ENCODE measurements at regions not wholly inside any gene's neighbourhood (a gene's known extent, or its start where the extent isn't known, plus 50 kb on each side); places are given as distances from the start of the nearest gene placed in this dataset.

DNA sequence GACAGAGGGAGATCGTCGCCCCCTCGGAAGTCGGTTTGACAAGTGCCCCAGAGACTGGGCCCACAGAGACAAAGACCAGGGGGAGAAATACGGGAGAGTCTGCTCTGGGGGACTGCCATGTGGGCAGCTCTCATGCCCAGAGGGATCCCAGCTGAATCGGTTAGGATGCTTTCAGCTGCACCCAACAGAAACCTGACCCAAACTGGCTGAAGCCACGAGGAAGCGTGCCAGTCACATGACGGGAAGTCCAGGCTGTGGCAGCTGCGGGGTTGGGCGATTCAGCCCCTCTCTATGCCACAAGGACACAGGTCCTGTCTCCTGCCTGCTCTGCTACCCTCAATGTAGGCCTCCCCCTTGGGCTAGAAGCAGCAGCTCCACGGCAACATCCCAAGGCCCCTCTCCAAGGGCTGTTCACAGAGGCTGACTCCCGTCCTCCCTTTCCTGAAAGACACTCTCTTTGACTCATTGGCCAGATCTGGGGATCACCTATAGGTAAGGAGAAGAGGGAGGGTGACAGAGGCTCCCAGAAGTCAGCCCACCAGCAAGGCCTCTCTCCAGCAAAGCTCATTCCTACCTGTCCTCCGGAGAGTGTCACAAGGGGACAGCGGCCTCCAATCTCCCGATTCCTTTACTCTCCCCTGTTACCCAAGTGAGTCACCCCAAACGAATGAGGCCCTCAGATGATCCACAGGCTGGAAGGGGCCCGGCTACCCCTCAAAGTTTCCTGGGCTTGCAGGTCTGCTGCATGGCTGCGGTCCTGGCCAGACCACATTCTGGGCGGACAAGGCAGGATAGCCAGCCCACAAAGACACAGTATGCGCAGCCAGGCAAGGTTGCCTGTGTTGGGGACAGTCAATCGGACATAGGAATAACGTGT, 75.8 kb downstream of the RBFOX3 start:
- Histone ChIP-seq H3K79me2 (ENCODE audit: insufficient read depth, low read length) (no peaks in the 10 kb centered on the region), H3K9ac (ENCODE audit: insufficient read depth, low read depth, low read length) (no peak overlapping the region), H3K4me2 (ENCODE audit: low read depth, low read length) (no peak overlapping the region), H2AFZ (ENCODE audit: low read length) (no peak overlapping the region), H3K27me3 (ENCODE audit: control insufficient read depth in 1 of 2, insufficient read depth in 2 of 2, low read length in 2 of 2) (peaks cover 35 to 91% of the 10 kb centered on the region in 2 experiments), H3K27ac (ENCODE audit: extremely low read length, insufficient read depth, low read length) (no peak overlapping the region), H4K20me1 (ENCODE audit: insufficient read depth, low read length) (no peaks in the 10 kb centered on the region; the same call in 1 of the 2 replicates), H3K4me1 (ENCODE audit: insufficient read depth, low read length) (no peaks in the 10 kb centered on the region), H3K36me3 (replicated peaks in 1 of 2; ENCODE audit: control insufficient read depth in 1 of 2, insufficient read depth in 2 of 2, low read length in 2 of 2) (no peaks in the 10 kb centered on the region), H3K9me3 (ENCODE audit: low read length) (no peaks in the 10 kb centered on the region), H3K4me3 (replicated peaks in 1 of 3; ENCODE audit: insufficient read depth in 1 of 3, low read depth in 2 of 3, low read length in 3 of 3) (no peak overlapping the region)
- CTCF ChIA-PET (ENCODE audit: low intra/inter-chr PET ratio, low total read pairs): no interaction called here
- DNase-seq (ENCODE audit: low spot score) (no peak), FAIRE-seq (no peak), ATAC-seq (no peak; the same call in 2 of the 3 replicates)
- no TSS peak for BruUV-seq (replicated peaks)
- 33% methylated on average over 14 of the region's 23 CpGs for WGBS (ENCODE audit: low lambda C conversion rate)
- intact Hi-C loops (cut with micrococcal nuclease; ENCODE audit: unreplicated experiment): no loop called here
- in situ Hi-C loops (cut with HindIII; ENCODE audit: extremely low pct_ligation_motif_present, low pct_unique_long_range_greater_than_20kb): no loop called here
- POLR2A ChIA-PET: no interaction called here
- TF ChIP-seq CHD2 (IDR thresholded peaks at IDR 0.05; ENCODE audit: low read depth, low read length) (no peak), POLR2A (IDR thresholded peaks at IDR 0.05; ENCODE audit: insufficient read depth in 1 of 2, low read depth in 2 of 2, low read length in 2 of 2) (no peak), LCORL (IDR thresholded peaks at IDR 0.05) (no peak), LCORL (CRISPR knock-in tag; IDR thresholded peaks at IDR 0.05) (no peak), TEAD3 (CRISPR knock-in tag; optimal IDR thresholded peaks at IDR 0.05; ENCODE audit: borderline replicate concordance) (no peak), HES4 (CRISPR knock-in tag; IDR thresholded peaks at IDR 0.05; ENCODE audit: borderline replicate concordance) (no peak), ZNF543 (CRISPR knock-in tag; IDR thresholded peaks at IDR 0.05) (no peak), ZNF441 (CRISPR knock-in tag; IDR thresholded peaks at IDR 0.05; ENCODE audit: borderline replicate concordance) (no peak)
- TF ChIP-seq, protein P1, sequence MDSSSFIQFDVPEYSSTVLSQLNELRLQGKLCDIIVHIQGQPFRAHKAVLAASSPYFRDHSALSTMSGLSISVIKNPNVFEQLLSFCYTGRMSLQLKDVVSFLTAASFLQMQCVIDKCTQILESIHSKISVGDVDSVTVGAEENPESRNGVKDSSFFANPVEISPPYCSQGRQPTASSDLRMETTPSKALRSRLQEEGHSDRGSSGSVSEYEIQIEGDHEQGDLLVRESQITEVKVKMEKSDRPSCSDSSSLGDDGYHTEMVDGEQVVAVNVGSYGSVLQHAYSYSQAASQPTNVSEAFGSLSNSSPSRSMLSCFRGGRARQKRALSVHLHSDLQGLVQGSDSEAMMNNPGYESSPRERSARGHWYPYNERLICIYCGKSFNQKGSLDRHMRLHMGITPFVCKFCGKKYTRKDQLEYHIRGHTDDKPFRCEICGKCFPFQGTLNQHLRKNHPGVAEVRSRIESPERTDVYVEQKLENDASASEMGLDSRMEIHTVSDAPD (CRISPR knock-in tag; IDR thresholded peaks at IDR 0.05): no peak
- TF ChIP-seq, protein P2, sequence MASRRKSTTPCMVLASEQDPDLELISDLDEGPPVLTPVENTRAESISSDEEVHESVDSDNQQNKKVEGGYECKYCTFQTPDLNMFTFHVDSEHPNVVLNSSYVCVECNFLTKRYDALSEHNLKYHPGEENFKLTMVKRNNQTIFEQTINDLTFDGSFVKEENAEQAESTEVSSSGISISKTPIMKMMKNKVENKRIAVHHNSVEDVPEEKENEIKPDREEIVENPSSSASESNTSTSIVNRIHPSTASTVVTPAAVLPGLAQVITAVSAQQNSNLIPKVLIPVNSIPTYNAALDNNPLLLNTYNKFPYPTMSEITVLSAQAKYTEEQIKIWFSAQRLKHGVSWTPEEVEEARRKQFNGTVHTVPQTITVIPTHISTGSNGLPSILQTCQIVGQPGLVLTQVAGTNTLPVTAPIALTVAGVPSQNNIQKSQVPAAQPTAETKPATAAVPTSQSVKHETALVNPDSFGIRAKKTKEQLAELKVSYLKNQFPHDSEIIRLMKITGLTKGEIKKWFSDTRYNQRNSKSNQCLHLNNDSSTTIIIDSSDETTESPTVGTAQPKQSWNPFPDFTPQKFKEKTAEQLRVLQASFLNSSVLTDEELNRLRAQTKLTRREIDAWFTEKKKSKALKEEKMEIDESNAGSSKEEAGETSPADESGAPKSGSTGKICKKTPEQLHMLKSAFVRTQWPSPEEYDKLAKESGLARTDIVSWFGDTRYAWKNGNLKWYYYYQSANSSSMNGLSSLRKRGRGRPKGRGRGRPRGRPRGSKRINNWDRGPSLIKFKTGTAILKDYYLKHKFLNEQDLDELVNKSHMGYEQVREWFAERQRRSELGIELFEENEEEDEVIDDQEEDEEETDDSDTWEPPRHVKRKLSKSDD (CRISPR knock-in tag; IDR thresholded peaks at IDR 0.05; ENCODE audit: low read depth): no peak
- TF ChIP-seq, protein P3, sequence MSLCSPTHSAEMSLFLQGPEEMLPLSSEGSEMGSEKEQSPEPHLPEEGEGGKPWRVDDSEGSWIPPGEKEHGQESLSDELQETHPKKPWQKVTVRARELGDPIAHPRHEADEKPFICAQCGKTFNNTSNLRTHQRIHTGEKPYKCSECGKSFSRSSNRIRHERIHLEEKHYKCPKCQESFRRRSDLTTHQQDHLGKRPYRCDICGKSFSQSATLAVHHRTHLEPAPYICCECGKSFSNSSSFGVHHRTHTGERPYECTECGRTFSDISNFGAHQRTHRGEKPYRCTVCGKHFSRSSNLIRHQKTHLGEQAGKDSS (CRISPR knock-in tag; IDR thresholded peaks at IDR 0.05; ENCODE audit: borderline replicate concordance, low read depth): no peak
- TF ChIP-seq, protein P4, sequence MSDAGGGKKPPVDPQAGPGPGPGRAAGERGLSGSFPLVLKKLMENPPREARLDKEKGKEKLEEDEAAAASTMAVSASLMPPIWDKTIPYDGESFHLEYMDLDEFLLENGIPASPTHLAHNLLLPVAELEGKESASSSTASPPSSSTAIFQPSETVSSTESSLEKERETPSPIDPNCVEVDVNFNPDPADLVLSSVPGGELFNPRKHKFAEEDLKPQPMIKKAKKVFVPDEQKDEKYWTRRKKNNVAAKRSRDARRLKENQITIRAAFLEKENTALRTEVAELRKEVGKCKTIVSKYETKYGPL (CRISPR knock-in tag; IDR thresholded peaks at IDR 0.05): no peak
- TF ChIP-seq, protein P5, sequence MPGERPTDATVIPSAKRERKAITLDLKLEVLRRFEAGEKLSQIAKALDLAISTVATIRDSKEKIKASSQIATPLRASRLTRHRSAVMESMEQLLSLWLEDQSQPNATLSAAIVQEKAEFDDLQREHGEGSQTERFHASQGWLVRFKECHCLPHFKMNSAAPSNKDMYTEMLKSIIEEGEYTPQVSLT (CRISPR knock-in tag; IDR thresholded peaks at IDR 0.05; ENCODE audit: borderline replicate concordance, low read depth): no peak
- TF ChIP-seq, protein P6, sequence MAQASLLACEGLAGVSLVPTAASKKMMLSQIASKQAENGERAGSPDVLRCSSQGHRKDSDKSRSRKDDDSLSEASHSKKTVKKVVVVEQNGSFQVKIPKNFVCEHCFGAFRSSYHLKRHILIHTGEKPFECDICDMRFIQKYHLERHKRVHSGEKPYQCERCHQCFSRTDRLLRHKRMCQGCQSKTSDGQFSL (CRISPR knock-in tag; IDR thresholded peaks at IDR 0.05): no peak
- TF ChIP-seq, protein P7, sequence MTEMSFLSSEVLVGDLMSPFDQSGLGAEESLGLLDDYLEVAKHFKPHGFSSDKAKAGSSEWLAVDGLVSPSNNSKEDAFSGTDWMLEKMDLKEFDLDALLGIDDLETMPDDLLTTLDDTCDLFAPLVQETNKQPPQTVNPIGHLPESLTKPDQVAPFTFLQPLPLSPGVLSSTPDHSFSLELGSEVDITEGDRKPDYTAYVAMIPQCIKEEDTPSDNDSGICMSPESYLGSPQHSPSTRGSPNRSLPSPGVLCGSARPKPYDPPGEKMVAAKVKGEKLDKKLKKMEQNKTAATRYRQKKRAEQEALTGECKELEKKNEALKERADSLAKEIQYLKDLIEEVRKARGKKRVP (CRISPR knock-in tag; IDR thresholded peaks at IDR 0.05): no peak

All from HepG2 (cell line).